HepG2 (cell line): ENCODE measurements at regions not wholly inside any gene's neighbourhood (a gene's known extent, or its start where the extent isn't known, plus 50 kb on each side); places are given as distances from the start of the nearest gene placed in this dataset.

ENCODE experiments used
- ATAC-seq: fragments of 200-7000 bp; cut with Tn5 transposase; 3 replicates; pipeline ENCODE4 v1.9.1; 2020; ENCODE audit warnings: mild to moderate bottlenecking, moderate library complexity
- BruUV-seq: library from RNA; stranded (reverse); fragments of 400-500 nt; replicated peaks from 2 replicates; lab custom pipeline; 2021; lab: Mats Ljungman, UMichigan
- CTCF ChIA-PET: fragments of 300-600 bp; formaldehyde crosslinking; extraction: SDS; loops from one replicate; lab custom pipeline; 2021; ENCODE audit warnings: low total read pairs, inconsistent platforms, low intra/inter-chr PET ratio; lab: Yijun Ruan, JAX
- POLR2A ChIA-PET: fragments of 350-600 bp; sonication (Branson Sonifier 250); formaldehyde crosslinking; loops from one replicate; lab custom pipeline; 2020; ENCODE audit warnings: antibody characterized with exemption, inconsistent platforms; lab: Yijun Ruan, JAX
- DNase-seq: peaks from one replicate; pipeline ENCODE4 v3.0.0-alpha.2; 2015; ENCODE audit warnings: low spot score
- FAIRE-seq: peaks from 3 replicates; lab custom pipeline; 2011; peaks lifted over from hg19 to GRCh38; lab: Jason Lieb, UNC
- H2AFZ ChIP-seq: one replicate; pipeline ENCODE4 v1.6.1; 2011; ENCODE audit warnings: low read length, inconsistent platforms
- H3K27ac ChIP-seq: fragments of 300-600 bp; 3 replicates; pipeline ENCODE4 v1.8.0; 2011; ENCODE audit warnings: mixed run types, mild to moderate bottlenecking, mixed read lengths, low read length, inconsistent platforms; ENCODE audit not compliant: insufficient read depth; ENCODE audit errors: extremely low read length
- H3K27me3 ChIP-seq, 2 experiments: fragments of 200-600 bp in 1 of 2; 2 replicates in 1 of 2; 3 replicates in 1 of 2; pipeline versions ENCODE4 v1.6.0 to v1.8.0; 2011; ENCODE audit warnings: low read length in 2 of 2, mild to moderate bottlenecking in 2 of 2, moderate library complexity in 2 of 2, inconsistent platforms in 1 of 2; ENCODE audit not compliant: insufficient read depth in 2 of 2, control insufficient read depth in 1 of 2
- H3K36me3 ChIP-seq, 2 experiments: fragments of 200-600 bp in 1 of 2; replicated peaks in 1 of 2; 2 replicates in 1 of 2; 3 replicates in 1 of 2; pipeline versions ENCODE4 v1.5.1 to v1.8.0; 2011; ENCODE audit warnings: low read length in 2 of 2, inconsistent platforms in 1 of 2; ENCODE audit not compliant: insufficient read depth in 2 of 2, control insufficient read depth in 1 of 2
- H3K4me1 ChIP-seq: 2 replicates; pipeline ENCODE4 v1.5.1; 2012; ENCODE audit warnings: low read length, inconsistent platforms; ENCODE audit not compliant: insufficient read depth
- H3K4me2 ChIP-seq: 2 replicates; pipeline ENCODE4 v1.6.0; 2011; ENCODE audit warnings: low read depth, low read length, inconsistent platforms
- H3K4me3 ChIP-seq, 3 experiments: fragments of 200-600 bp in 1 of 3; sonication (generic), shearing (Covaris generic) in 1 of 3; replicated peaks in 1 of 3; 2 replicates each; pipeline ENCODE4 v1.5.1; 2011 to 2016; ENCODE audit warnings: low read length in 3 of 3, inconsistent platforms in 2 of 3, low read depth in 2 of 3, mild to moderate bottlenecking in 2 of 3, control low read depth in 1 of 3, mixed read lengths in 1 of 3; ENCODE audit not compliant: insufficient read depth in 1 of 3
- H3K79me2 ChIP-seq: one replicate; pipeline ENCODE4 v1.6.1; 2011; ENCODE audit warnings: low read length, inconsistent platforms; ENCODE audit not compliant: insufficient read depth
- H3K9ac ChIP-seq: 2 replicates; pipeline ENCODE4 v1.6.0; 2011; ENCODE audit warnings: mild to moderate bottlenecking, low read depth, low read length, inconsistent platforms; ENCODE audit not compliant: insufficient read depth
- H3K9me3 ChIP-seq: 2 replicates; pipeline ENCODE4 v1.5.1; 2012; ENCODE audit warnings: mild to moderate bottlenecking, low read length
- H4K20me1 ChIP-seq: 2 replicates; pipeline ENCODE4 v1.6.0; 2011; ENCODE audit warnings: inconsistent platforms, mild to moderate bottlenecking, low read length, moderate library complexity; ENCODE audit not compliant: insufficient read depth
- BORCS8-MEF2B ChIP-seq: sonication (generic); formaldehyde crosslinking; IDR thresholded peaks from 2 replicates; pipeline ENCODE4 v1.8.0; 2022; ENCODE audit warnings: mild to moderate bottlenecking, missing genetic modification reagents
- BRCA1 ChIP-seq: sonication (generic); formaldehyde crosslinking; IDR thresholded peaks from 2 replicates; pipeline ENCODE4 v1.4.0; 2020; ENCODE audit warnings: missing genetic modification reagents
- CBFB ChIP-seq: sonication (generic); formaldehyde crosslinking; IDR thresholded peaks from 2 replicates; pipeline ENCODE4 v1.4.0; 2020; ENCODE audit warnings: missing genetic modification reagents
- GATAD1 ChIP-seq: IDR thresholded peaks from 2 replicates; pipeline ENCODE4 v1.6.1; 2016; ENCODE audit warnings: missing genetic modification reagents, missing compliant biosample characterization
- KAT7 ChIP-seq: IDR thresholded peaks from 2 replicates; pipeline ENCODE4 v1.6.1; 2018; ENCODE audit warnings: borderline replicate concordance, missing compliant biosample characterization
- MAFF ChIP-seq: IDR thresholded peaks from 2 replicates; pipeline ENCODE4 v1.6.1; 2011; ENCODE audit warnings: low read depth, low read length, improper control_type of control experiment
- MAFK ChIP-seq, 2 experiments: IDR thresholded peaks in 1 of 2; conservative IDR thresholded peaks in 1 of 2; 2 replicates each; pipeline ENCODE4 v1.6.1; 2011; ENCODE audit warnings: improper control_type of control experiment in 2 of 2, low read length in 2 of 2
- PAXIP1 ChIP-seq: sonication (generic); formaldehyde crosslinking; conservative IDR thresholded peaks from 2 replicates; pipeline ENCODE4 v1.4.0; 2020; ENCODE audit warnings: mild to moderate bottlenecking, missing genetic modification reagents, moderate library complexity
- RFX5 ChIP-seq: IDR thresholded peaks from 2 replicates; pipeline ENCODE4 v1.6.1; 2011; ENCODE audit warnings: low read depth, low read length, improper control_type of control experiment
- SIX1 ChIP-seq: sonication (generic); formaldehyde crosslinking; IDR thresholded peaks from 2 replicates; pipeline ENCODE4 v1.4.0; 2020; ENCODE audit warnings: missing genetic modification reagents, borderline replicate concordance
- U2AF2 ChIP-seq: fragments of 200-400 bp; formaldehyde crosslinking; IDR thresholded peaks from 2 replicates; pipeline ENCODE4 v1.6.1; 2017; ENCODE audit warnings: low read depth, mild to moderate bottlenecking, low read length
- ZKSCAN5 ChIP-seq: sonication (generic); formaldehyde crosslinking; IDR thresholded peaks from 2 replicates; pipeline ENCODE4 v1.5.1; 2020; ENCODE audit warnings: mild to moderate bottlenecking, missing genetic modification reagents
- ZNF33B ChIP-seq: sonication (generic); formaldehyde crosslinking; IDR thresholded peaks from 2 replicates; pipeline ENCODE4 v1.5.1; 2020; ENCODE audit warnings: mild to moderate bottlenecking, missing genetic modification reagents
- ZNF607 ChIP-seq: sonication (generic); formaldehyde crosslinking; IDR thresholded peaks from 2 replicates; pipeline ENCODE4 v1.5.1; 2020; ENCODE audit warnings: missing genetic modification reagents, mild to moderate bottlenecking, borderline replicate concordance
- ZNF639 ChIP-seq: conservative IDR thresholded peaks from 2 replicates; pipeline ENCODE4 v1.6.1; 2018; ENCODE audit warnings: missing genetic modification reagents
- ZZZ3 ChIP-seq: sonication (generic); formaldehyde crosslinking; IDR thresholded peaks from 2 replicates; pipeline ENCODE4 v1.4.0; 2020; ENCODE audit warnings: missing genetic modification reagents, mild to moderate bottlenecking, borderline replicate concordance
- WGBS: methylation state at CpG from one replicate; pipeline ENCODE4 v1.1.6; 2017; ENCODE audit warnings: low lambda C conversion rate; 5-methylcytosine and 5-hydroxymethylcytosine counted together
- in situ Hi-C: cut with HindIII; loops from 2 replicates; pipeline ENCODE4 v1.10.0; 2017; ENCODE audit warnings: low pct_unique_long_range_greater_than_20kb; ENCODE audit not compliant: extremely low pct_ligation_motif_present
- intact Hi-C: fragments of 100-400 bp; cut with micrococcal nuclease; formaldehyde crosslinking; loops from one replicate; pipeline ENCODE4 v1.10.0; 2022; ENCODE audit not compliant: unreplicated experiment

GRCh38 chr14:48035836-48036235 lies 360.4 kb upstream of the MDGA2 start:
- Histone ChIP-seq H3K4me2 (no peak overlapping the region), H3K9ac (no peak overlapping the region), H3K4me1 (no peaks in the 10 kb centered on the region), H3K79me2 (no peaks in the 10 kb centered on the region), H3K9me3 (peaks cover 57% of the 10 kb centered on the region), H4K20me1 (no peaks in the 10 kb centered on the region), H2AFZ (no peak overlapping the region), H3K27ac (no peak overlapping the region), H3K27me3 (no peaks in the 10 kb centered on the region), H3K4me3 (no peak overlapping the region), H3K36me3 (no peaks in the 10 kb centered on the region)
- 39% methylated on average over 3 of the region's 8 CpGs for WGBS
- no peak for DNase-seq
- ATAC-seq: no peak
- intact Hi-C loops (no loop called here), in situ Hi-C loops (no loop called here)
- POLR2A ChIA-PET: no interaction called here
- no TSS peak for BruUV-seq
- FAIRE-seq: no peak
- CTCF ChIA-PET: no interaction called here
- TF ChIP-seq ZNF607 (CRISPR knock-in tag) (no peak), PAXIP1 (CRISPR knock-in tag) (no peak)

- Histone ChIP-seq H3K27ac (no peak overlapping the region), H3K4me2 (no peak overlapping the region), H3K27me3 (no peaks in the 10 kb centered on the region), H3K4me1 (no peaks in the 10 kb centered on the region), H2AFZ (no peak overlapping the region), H3K36me3 (no peaks in the 10 kb centered on the region), H3K9me3 (peaks cover 37% of the 10 kb centered on the region), H3K4me3 (no peak overlapping the region), H3K9ac (no peak overlapping the region), H3K79me2 (no peaks in the 10 kb centered on the region), H4K20me1 (no peaks in the 10 kb centered on the region)
- WGBS: 7% methylated on average over 2 of the region's 2 CpGs
- BruUV-seq: no TSS peak
- CTCF ChIA-PET: no interaction called here
- in situ Hi-C loops (no loop called here), intact Hi-C loops (no loop called here)
- no peak for ATAC-seq
- no peak for DNase-seq
- no peak for FAIRE-seq
- POLR2A ChIA-PET: no interaction called here
- TF ChIP-seq MAFK (conservative IDR thresholded peaks at IDR 0.05 in 1 of 2, IDR thresholded peaks at IDR 0.05 in 1 of 2; ENCODE audit: low read length in 2 of 2): peak; percentile 70 to 84
- no peak for TF ChIP-seq ZZZ3 (CRISPR knock-in tag)
- TF ChIP-seq MAFF: peak; percentile 75
- no peak for TF ChIP-seq ZNF639
- TF ChIP-seq BORCS8-MEF2B (CRISPR knock-in tag): no peak
- TF ChIP-seq ZKSCAN5 (CRISPR knock-in tag): no peak
- TF ChIP-seq RFX5: no peak
- TF ChIP-seq GATAD1 (CRISPR knock-in tag): no peak
- no peak for TF ChIP-seq ZNF33B (CRISPR knock-in tag)
- TF ChIP-seq CBFB (CRISPR knock-in tag): no peak
- TF ChIP-seq SIX1 (CRISPR knock-in tag): no peak
- TF ChIP-seq KAT7: no peak
- no peak for TF ChIP-seq BRCA1 (CRISPR knock-in tag)
- no peak for TF ChIP-seq U2AF2
These were observed 351.7 kb upstream of the MDGA2 start for GRCh38 chr14:48027115-48027514.
